ENCODE measurements at regions not wholly inside any gene's neighbourhood (a gene's known extent, or its start where the extent isn't known, plus 50 kb on each side); places are given as distances from the start of the nearest gene placed in this dataset.

DNA sequence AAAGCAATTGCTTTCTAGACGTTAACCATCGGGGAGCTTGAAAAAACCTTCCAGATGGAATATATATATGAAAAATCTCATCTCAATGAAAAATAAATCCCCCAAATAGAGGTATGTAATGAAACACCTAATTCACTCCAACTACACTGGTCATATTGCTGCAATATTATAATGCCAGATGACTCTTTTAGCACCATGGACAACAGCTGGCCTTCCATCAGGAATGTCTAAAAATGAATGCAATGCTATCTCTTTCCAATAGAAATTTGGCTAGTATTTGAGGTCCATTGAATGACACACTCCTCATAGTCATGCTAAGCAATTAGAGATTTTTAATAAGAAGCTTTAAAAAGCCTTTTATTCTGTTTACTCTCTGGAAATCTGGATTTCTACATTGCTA lies 340.2 kb upstream of the BRINP1 start:
- DNase-seq, result no peak
- Histone ChIP-seq H3K9ac (ENCODE audit: insufficient read depth in 1 of 2, low read length in 2 of 2) (no peak overlapping the region), H3K4me3 (no peak overlapping the region), H3K4me1 (ENCODE audit: control insufficient read depth in 5 of 5, insufficient read depth in 5 of 5, low read length in 5 of 5) (no peaks in the 10 kb centered on the region), H3K27me3 (ENCODE audit: control insufficient read depth in 3 of 3, insufficient read depth in 3 of 3, low read length in 2 of 3) (no peaks in the 10 kb centered on the region), H3K27ac (ENCODE audit: low read depth in 1 of 2, low read length in 1 of 2) (no peak overlapping the region), H3K9me3 (ENCODE audit: control insufficient read depth in 4 of 4, insufficient read depth in 3 of 4, low read length in 3 of 4) (no peaks in the 10 kb centered on the region), H3K36me3 (ENCODE audit: control insufficient read depth in 4 of 4, insufficient read depth in 4 of 4, low read length in 4 of 4) (no peaks in the 10 kb centered on the region)
- TF ChIP-seq, protein P1, sequence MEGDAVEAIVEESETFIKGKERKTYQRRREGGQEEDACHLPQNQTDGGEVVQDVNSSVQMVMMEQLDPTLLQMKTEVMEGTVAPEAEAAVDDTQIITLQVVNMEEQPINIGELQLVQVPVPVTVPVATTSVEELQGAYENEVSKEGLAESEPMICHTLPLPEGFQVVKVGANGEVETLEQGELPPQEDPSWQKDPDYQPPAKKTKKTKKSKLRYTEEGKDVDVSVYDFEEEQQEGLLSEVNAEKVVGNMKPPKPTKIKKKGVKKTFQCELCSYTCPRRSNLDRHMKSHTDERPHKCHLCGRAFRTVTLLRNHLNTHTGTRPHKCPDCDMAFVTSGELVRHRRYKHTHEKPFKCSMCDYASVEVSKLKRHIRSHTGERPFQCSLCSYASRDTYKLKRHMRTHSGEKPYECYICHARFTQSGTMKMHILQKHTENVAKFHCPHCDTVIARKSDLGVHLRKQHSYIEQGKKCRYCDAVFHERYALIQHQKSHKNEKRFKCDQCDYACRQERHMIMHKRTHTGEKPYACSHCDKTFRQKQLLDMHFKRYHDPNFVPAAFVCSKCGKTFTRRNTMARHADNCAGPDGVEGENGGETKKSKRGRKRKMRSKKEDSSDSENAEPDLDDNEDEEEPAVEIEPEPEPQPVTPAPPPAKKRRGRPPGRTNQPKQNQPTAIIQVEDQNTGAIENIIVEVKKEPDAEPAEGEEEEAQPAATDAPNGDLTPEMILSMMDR (IDR thresholded peaks at IDR 0.05; ENCODE audit: control extremely low read depth, extremely low read depth), result no peak
- ATAC-seq (ENCODE audit: insufficient read depth, low FRiP score), result no peak
- 90 to 95% methylated on average over 2 of the region's 2 CpGs for WGBS, 2 donors

DNA sequence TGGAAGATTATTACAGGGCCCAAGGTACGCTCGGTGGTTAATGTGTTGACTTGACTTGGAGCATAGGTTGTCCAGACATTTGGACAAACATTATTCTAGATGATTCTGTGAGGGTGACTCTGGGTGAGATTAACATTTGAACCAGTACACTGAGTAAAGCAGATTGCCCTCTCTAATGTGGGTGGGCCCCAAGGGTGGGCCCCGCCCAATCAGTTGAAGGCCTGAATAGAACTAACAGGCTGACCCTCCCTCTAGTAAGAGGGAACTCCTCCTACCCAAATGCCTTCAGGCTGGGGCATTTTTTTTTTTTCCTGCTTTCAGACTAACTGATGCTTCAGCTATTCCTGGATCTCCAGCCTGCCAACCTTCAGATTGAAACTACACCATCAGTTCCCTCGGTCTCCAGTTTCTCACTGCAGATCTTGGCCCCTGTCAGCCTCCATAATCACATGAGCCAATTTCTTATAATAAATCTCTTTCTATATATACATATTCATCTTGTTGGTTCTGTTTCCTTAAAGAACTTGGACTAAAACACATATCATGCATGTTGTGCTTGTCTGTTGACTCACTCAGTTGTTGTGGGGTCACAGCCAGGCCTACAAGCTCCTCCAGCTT lies 338.1 kb upstream of the BRINP1 start:
- H3K9me3 ChIP-seq (ENCODE audit: control insufficient read depth in 4 of 4, insufficient read depth in 3 of 4, low read length in 3 of 4), result no peaks in the 10 kb centered on the region
- H3K4me1 ChIP-seq (ENCODE audit: control insufficient read depth in 5 of 5, insufficient read depth in 5 of 5, low read length in 5 of 5), result no peaks in the 10 kb centered on the region
- 80 to 88% methylated on average over 4 of the region's 4 CpGs for WGBS, 2 donors
- no peak overlapping the region for H3K27ac ChIP-seq (ENCODE audit: low read depth in 1 of 2, low read length in 1 of 2)
- no peaks in the 10 kb centered on the region for H3K36me3 ChIP-seq (ENCODE audit: control insufficient read depth in 4 of 4, insufficient read depth in 4 of 4, low read length in 4 of 4)
- H3K4me3 ChIP-seq, result no peak overlapping the region
- TF ChIP-seq, protein P1 (IDR thresholded peaks at IDR 0.05; ENCODE audit: control extremely low read depth, extremely low read depth), result no peak
- DNase-seq (no peak), ATAC-seq (ENCODE audit: insufficient read depth, low FRiP score) (no peak)
- H3K9ac ChIP-seq (ENCODE audit: insufficient read depth in 1 of 2, low read length in 2 of 2), result no peak overlapping the region
- no peaks in the 10 kb centered on the region for H3K27me3 ChIP-seq (ENCODE audit: control insufficient read depth in 3 of 3, insufficient read depth in 3 of 3, low read length in 2 of 3)

DNA sequence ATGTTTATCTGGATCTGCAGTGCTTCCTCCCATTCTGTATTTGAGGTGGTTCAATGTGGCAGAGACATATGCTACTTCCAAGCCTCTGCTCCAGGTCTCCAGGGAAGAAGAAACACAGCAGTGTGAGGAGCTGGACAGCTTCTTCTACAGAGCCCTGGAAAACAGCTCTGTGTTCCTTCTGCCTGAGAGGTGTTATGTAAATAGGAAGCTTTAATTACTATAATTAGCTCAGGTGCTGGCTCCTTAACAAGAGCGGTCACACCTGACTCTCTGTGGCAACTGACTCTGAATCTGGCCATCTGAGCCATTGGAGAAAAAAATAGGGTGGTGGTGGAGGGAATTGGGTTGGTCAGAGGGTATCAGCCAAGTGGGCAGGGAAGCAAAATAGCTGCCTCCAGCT lies 332.4 kb upstream of the BRINP1 start:
- ATAC-seq (ENCODE audit: insufficient read depth, low FRiP score), result no peak

More for the DNA sequence above, 332.4 kb upstream of the BRINP1 start:
- Histone ChIP-seq H3K4me3 (no peak overlapping the region), H3K9ac (ENCODE audit: insufficient read depth in 1 of 2, low read length in 2 of 2) (no peak overlapping the region), H3K36me3 (ENCODE audit: control insufficient read depth in 4 of 4, insufficient read depth in 4 of 4, low read length in 4 of 4) (no peaks in the 10 kb centered on the region), H3K4me1 (ENCODE audit: control insufficient read depth in 5 of 5, insufficient read depth in 5 of 5, low read length in 5 of 5) (no peaks in the 10 kb centered on the region), H3K27me3 (ENCODE audit: control insufficient read depth in 3 of 3, insufficient read depth in 3 of 3, low read length in 2 of 3) (no peaks in the 10 kb centered on the region), H3K9me3 (ENCODE audit: control insufficient read depth in 4 of 4, insufficient read depth in 3 of 4, low read length in 3 of 4) (no peaks in the 10 kb centered on the region), H3K27ac (ENCODE audit: low read depth in 1 of 2, low read length in 1 of 2) (no peak overlapping the region)
- TF ChIP-seq, protein P1 (IDR thresholded peaks at IDR 0.05; ENCODE audit: control extremely low read depth, extremely low read depth), result no peak
- no peak for DNase-seq
- 83 to 86% methylated on average over 1 of the region's 1 CpG for WGBS, 2 donors

Measured in lung (tissue), 11 donors.